ENCODE measurements at regions not wholly inside any gene's neighbourhood (a gene's known extent, or its start where the extent isn't known, plus 50 kb on each side); places are given as distances from the start of the nearest gene placed in this dataset.
A peak's percentile ranks its signal among the peaks of the same experiment; 100 is the strongest.

GRCh38 chr14:101370593-101371569, 190.4 kb upstream of the DIO3 start:
- Histone ChIP-seq H3K4me1 (no peaks in the 10 kb centered on the region), H3K4me3 (no peak overlapping the region), H3K36me3 (no peaks in the 10 kb centered on the region), H3K27ac (peak overlapping the region; percentile 66), H3K9me3 (no peaks in the 10 kb centered on the region), H3K27me3 (no peaks in the 10 kb centered on the region)
- TF ChIP-seq CTCF (IDR thresholded peaks at IDR 0.05): no peak
- no peak for ATAC-seq
- intact Hi-C loops (cut with DNase I): no loop called here
- no peak for DNase-seq

GRCh38 chr14:101371799-101372793, 189.2 kb upstream of the DIO3 start:
- H3K27ac ChIP-seq: no peak overlapping the region
- no peak overlapping the region for H3K4me3 ChIP-seq
- no peaks in the 10 kb centered on the region for H3K9me3 ChIP-seq
- intact Hi-C loops (cut with DNase I): no loop called here
- DNase-seq (no peak), ATAC-seq (no peak)
- TF ChIP-seq CTCF (IDR thresholded peaks at IDR 0.05): no peak
- no peaks in the 10 kb centered on the region for H3K27me3 ChIP-seq
- no peaks in the 10 kb centered on the region for H3K36me3 ChIP-seq
- H3K4me1 ChIP-seq: no peaks in the 10 kb centered on the region

- TF ChIP-seq CTCF (IDR thresholded peaks at IDR 0.05): no peak
- H3K9me3 ChIP-seq: no peaks in the 10 kb centered on the region
- no peak overlapping the region for H3K4me3 ChIP-seq
- H3K27ac ChIP-seq: no peak overlapping the region
- intact Hi-C loops (cut with DNase I): no loop called here
- DNase-seq (no peak), ATAC-seq (no peak)
- no peaks in the 10 kb centered on the region for H3K4me1 ChIP-seq
- no peaks in the 10 kb centered on the region for H3K36me3 ChIP-seq
- H3K27me3 ChIP-seq: no peaks in the 10 kb centered on the region
Measured at GRCh38 chr14:101372894-101373620, 188.2 kb upstream of the DIO3 start.

GRCh38 chr14:101373690-101374295, 187.5 kb upstream of the DIO3 start:
- ATAC-seq: no peak
- Histone ChIP-seq H3K4me3 (no peak overlapping the region), H3K4me1 (no peaks in the 10 kb centered on the region), H3K36me3 (no peaks in the 10 kb centered on the region), H3K9me3 (no peaks in the 10 kb centered on the region), H3K27ac (no peak overlapping the region), H3K27me3 (no peaks in the 10 kb centered on the region)
- intact Hi-C loops (cut with DNase I): no loop called here
- no peak for DNase-seq
- TF ChIP-seq CTCF (IDR thresholded peaks at IDR 0.05): no peak

Measured in upper lobe of right lung (tissue), 1 donor.